Keratinocyte (primary cell): ENCODE measurements at regions not wholly inside any gene's neighbourhood (a gene's known extent, or its start where the extent isn't known, plus 50 kb on each side); places are given as distances from the start of the nearest gene placed in this dataset.

Experiments used
- DNase-seq: peaks from one replicate; pipeline ENCODE4 v3.0.0-alpha.2; 2011; ENCODE audit warnings: low read depth, missing footprints, low spot score
- FAIRE-seq: peaks from 2 replicates; lab custom pipeline; 2011; peaks lifted over from hg19 to GRCh38; lab: Jason Lieb, UNC
- H2AFZ ChIP-seq: 2 replicates; pipeline ENCODE4 v1.6.0; 2012; ENCODE audit warnings: low read length, control low read depth, inconsistent platforms; ENCODE audit not compliant: control insufficient read depth
- H3K27ac ChIP-seq: 2 replicates; pipeline ENCODE4 v1.5.1; 2011; ENCODE audit warnings: low read length; ENCODE audit not compliant: control insufficient read depth, insufficient read depth
- H3K27me3 ChIP-seq: 3 replicates; pipeline ENCODE4 v1.6.0; 2011; ENCODE audit warnings: low read length; ENCODE audit not compliant: control insufficient read depth, insufficient read depth; ENCODE audit errors: extremely low read depth
- H3K36me3 ChIP-seq, 2 experiments: 2 replicates in 1 of 2; 3 replicates in 1 of 2; pipeline ENCODE4 v1.5.1; 2011; ENCODE audit warnings: low read length in 2 of 2, mild to moderate bottlenecking in 1 of 2; ENCODE audit not compliant: control insufficient read depth in 2 of 2, insufficient read depth in 2 of 2; ENCODE audit errors: extremely low read depth in 1 of 2
- H3K4me1 ChIP-seq: 3 replicates; pipeline ENCODE4 v1.5.1; 2011; ENCODE audit warnings: low read length; ENCODE audit not compliant: control insufficient read depth, insufficient read depth; ENCODE audit errors: extremely low read depth
- H3K4me2 ChIP-seq: 3 replicates; pipeline ENCODE4 v1.6.0; 2011; ENCODE audit warnings: low read depth, low read length; ENCODE audit not compliant: control insufficient read depth, insufficient read depth; ENCODE audit errors: extremely low read depth
- H3K4me3 ChIP-seq, 3 experiments: fragments of 200-600 bp in 1 of 3; sonication (generic) in 1 of 3; 2 replicates in 2 of 3; 3 replicates in 1 of 3; pipeline ENCODE4 v1.5.1; 2011 to 2016; ENCODE audit warnings: low read length in 3 of 3, mild to moderate bottlenecking in 3 of 3, control low read depth in 2 of 3, inconsistent platforms in 1 of 3, low read depth in 1 of 3, mixed read lengths in 1 of 3, mixed run types in 1 of 3, moderate library complexity in 1 of 3; ENCODE audit not compliant: control insufficient read depth in 2 of 3, insufficient read depth in 2 of 3; ENCODE audit errors: extremely low read depth in 1 of 3
- H3K79me2 ChIP-seq: 2 replicates; pipeline ENCODE4 v1.6.0; 2012; ENCODE audit warnings: low read length; ENCODE audit not compliant: control insufficient read depth, insufficient read depth
- H3K9ac ChIP-seq: 3 replicates; pipeline ENCODE4 v1.6.0; 2011; ENCODE audit warnings: low read length; ENCODE audit not compliant: control insufficient read depth, insufficient read depth; ENCODE audit errors: extremely low read depth
- H3K9me1 ChIP-seq: 3 replicates; pipeline ENCODE4 v1.6.0; 2011; ENCODE audit warnings: low read length; ENCODE audit not compliant: control insufficient read depth, insufficient read depth; ENCODE audit errors: extremely low read depth
- H3K9me3 ChIP-seq: 2 replicates; pipeline ENCODE4 v1.5.1; 2012; ENCODE audit warnings: low read depth, low read length; ENCODE audit not compliant: control insufficient read depth
- H4K20me1 ChIP-seq: 3 replicates; pipeline ENCODE4 v1.6.0; 2011; ENCODE audit warnings: low read length; ENCODE audit not compliant: control insufficient read depth, insufficient read depth; ENCODE audit errors: extremely low read depth
- EZH2 ChIP-seq: IDR thresholded peaks from one replicate; pipeline ENCODE4 v1.6.1; 2012; ENCODE audit warnings: inconsistent platforms, mild to moderate bottlenecking, low read length, moderate library complexity
- dilution Hi-C: fragments of 300-500 bp; cut with MboI; formaldehyde crosslinking; loops from one replicate; pipeline ENCODE4 v1.7.0; 2020; ENCODE audit warnings: low sequenced_read_pairs; ENCODE audit not compliant: extremely low pct_ligation_motif_present
- TF ChIP-seq, protein P1 (sequence below), 3 experiments: IDR thresholded peaks in 1 of 3; conservative IDR thresholded peaks in 1 of 3; optimal IDR thresholded peaks in 1 of 3; 2 replicates in 2 of 3; 3 replicates in 1 of 3; pipeline versions ENCODE3 to v1.5.1; 2011; ENCODE audit warnings: low read length in 3 of 3, mild to moderate bottlenecking in 3 of 3, moderate library complexity in 2 of 3, control low read depth in 1 of 3, inconsistent platforms in 1 of 3; ENCODE audit not compliant: insufficient read depth in 2 of 3; ENCODE audit errors: extremely low read depth in 1 of 3

DNA sequence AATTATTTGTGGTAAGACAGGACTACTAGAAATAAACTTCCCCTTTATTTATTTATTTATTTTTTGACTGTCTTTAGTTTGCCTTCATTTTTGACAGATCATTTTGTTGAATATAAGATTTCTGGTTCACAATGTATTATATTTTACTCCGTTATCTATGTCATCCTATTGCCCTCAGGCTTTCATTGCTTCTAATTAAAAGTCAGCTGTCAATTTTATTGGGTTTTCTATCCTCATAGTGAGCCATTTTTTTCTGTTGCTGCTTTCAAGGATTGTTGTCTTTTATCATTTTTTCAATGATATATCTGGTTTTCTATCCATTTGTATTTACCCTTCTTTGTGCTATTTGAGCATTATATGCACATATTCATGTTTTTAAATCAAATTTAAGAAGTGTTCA lies 866.2 kb downstream of the LRRIQ3 start:
- dilution Hi-C loops: no loop called here
- Histone ChIP-seq H3K4me2 (no peak overlapping the region), H4K20me1 (no peaks in the 10 kb centered on the region), H3K79me2 (no peaks in the 10 kb centered on the region), H3K27me3 (no peaks in the 10 kb centered on the region), H3K27ac (no peak overlapping the region), H3K36me3 (no peaks in the 10 kb centered on the region), H3K9me1 (no peaks in the 10 kb centered on the region), H3K9ac (no peak overlapping the region), H3K9me3 (no peaks in the 10 kb centered on the region), H2AFZ (no peak overlapping the region), H3K4me1 (no peaks in the 10 kb centered on the region), H3K4me3 (no peak overlapping the region)
- DNase-seq (no peak), FAIRE-seq (no peak)
- TF ChIP-seq, protein P1, sequence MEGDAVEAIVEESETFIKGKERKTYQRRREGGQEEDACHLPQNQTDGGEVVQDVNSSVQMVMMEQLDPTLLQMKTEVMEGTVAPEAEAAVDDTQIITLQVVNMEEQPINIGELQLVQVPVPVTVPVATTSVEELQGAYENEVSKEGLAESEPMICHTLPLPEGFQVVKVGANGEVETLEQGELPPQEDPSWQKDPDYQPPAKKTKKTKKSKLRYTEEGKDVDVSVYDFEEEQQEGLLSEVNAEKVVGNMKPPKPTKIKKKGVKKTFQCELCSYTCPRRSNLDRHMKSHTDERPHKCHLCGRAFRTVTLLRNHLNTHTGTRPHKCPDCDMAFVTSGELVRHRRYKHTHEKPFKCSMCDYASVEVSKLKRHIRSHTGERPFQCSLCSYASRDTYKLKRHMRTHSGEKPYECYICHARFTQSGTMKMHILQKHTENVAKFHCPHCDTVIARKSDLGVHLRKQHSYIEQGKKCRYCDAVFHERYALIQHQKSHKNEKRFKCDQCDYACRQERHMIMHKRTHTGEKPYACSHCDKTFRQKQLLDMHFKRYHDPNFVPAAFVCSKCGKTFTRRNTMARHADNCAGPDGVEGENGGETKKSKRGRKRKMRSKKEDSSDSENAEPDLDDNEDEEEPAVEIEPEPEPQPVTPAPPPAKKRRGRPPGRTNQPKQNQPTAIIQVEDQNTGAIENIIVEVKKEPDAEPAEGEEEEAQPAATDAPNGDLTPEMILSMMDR (optimal IDR thresholded peaks at IDR 0.05 in 1 of 3, IDR thresholded peaks at IDR 0.05 in 1 of 3, conservative IDR thresholded peaks at IDR 0.05 in 1 of 3; ENCODE audit: extremely low read depth in 1 of 3, insufficient read depth in 2 of 3, low read length in 3 of 3): no peak

DNA sequence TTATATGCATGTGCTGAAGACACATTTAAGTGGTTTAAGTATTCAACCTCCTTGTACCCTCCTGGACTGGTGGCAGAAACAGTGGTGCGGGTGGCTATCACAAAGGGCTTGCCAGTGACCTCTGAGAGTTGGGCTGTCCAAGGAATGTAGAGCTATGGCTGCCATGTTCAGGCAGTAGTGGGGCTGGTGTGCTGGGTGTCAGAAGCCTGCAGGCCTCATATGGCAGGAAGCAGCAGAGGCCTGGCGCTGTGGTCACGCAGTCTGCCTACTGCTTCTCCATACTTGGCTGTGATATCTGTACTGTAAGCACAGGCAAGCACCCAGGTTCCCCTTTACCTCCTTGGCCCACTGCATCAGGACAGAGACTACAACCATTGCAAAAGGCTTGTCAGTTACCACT lies 870.0 kb downstream of the LRRIQ3 start:
- Histone ChIP-seq H3K27me3 (no peaks in the 10 kb centered on the region), H3K27ac (no peak overlapping the region), H3K79me2 (no peaks in the 10 kb centered on the region), H3K4me2 (no peak overlapping the region), H3K9me3 (no peaks in the 10 kb centered on the region), H3K4me1 (no peaks in the 10 kb centered on the region), H2AFZ (no peak overlapping the region), H3K36me3 (no peaks in the 10 kb centered on the region), H4K20me1 (no peaks in the 10 kb centered on the region), H3K9me1 (no peaks in the 10 kb centered on the region), H3K9ac (no peak overlapping the region), H3K4me3 (no peak overlapping the region)
- dilution Hi-C loops: no loop called here
- no peak for FAIRE-seq
- no peak for DNase-seq
- TF ChIP-seq EZH2: no peak
- TF ChIP-seq, protein P1 (optimal IDR thresholded peaks at IDR 0.05 in 1 of 3, IDR thresholded peaks at IDR 0.05 in 1 of 3, conservative IDR thresholded peaks at IDR 0.05 in 1 of 3; ENCODE audit: extremely low read depth in 1 of 3, insufficient read depth in 2 of 3, low read length in 3 of 3): no peak
